ENCODE measurements at regions not wholly inside any gene's neighbourhood (a gene's known extent, or its start where the extent isn't known, plus 50 kb on each side); places are given as distances from the start of the nearest gene placed in this dataset.

DNA sequence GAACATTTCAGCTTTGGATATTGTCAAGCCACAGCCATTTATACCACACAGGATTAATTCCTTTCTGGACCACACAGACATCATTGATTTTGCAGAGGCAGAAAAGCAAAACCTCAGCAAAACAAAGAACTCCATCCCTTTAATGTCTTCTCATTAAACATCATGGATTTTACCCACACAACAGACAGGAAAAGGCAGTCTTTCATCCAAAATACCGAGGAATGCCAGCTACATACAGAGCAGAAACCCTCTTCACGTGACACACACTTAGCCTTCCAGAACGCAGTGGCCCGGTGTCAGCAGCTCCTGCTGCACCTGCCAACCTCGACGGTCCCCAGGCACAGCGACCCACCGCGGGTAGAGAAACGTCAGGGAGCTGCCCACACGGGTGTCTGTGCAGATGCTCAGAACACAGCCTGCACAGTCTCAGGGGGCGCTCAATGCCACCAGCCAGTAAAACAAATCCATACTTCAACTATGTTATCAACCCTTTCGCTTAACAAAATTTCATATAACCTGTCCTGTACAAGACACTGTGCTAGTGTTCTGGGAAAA lies 304.5 kb downstream of the EIPR1 start:
- H3K4me3 ChIP-seq = no peak overlapping the region
- TF ChIP-seq, protein P1, sequence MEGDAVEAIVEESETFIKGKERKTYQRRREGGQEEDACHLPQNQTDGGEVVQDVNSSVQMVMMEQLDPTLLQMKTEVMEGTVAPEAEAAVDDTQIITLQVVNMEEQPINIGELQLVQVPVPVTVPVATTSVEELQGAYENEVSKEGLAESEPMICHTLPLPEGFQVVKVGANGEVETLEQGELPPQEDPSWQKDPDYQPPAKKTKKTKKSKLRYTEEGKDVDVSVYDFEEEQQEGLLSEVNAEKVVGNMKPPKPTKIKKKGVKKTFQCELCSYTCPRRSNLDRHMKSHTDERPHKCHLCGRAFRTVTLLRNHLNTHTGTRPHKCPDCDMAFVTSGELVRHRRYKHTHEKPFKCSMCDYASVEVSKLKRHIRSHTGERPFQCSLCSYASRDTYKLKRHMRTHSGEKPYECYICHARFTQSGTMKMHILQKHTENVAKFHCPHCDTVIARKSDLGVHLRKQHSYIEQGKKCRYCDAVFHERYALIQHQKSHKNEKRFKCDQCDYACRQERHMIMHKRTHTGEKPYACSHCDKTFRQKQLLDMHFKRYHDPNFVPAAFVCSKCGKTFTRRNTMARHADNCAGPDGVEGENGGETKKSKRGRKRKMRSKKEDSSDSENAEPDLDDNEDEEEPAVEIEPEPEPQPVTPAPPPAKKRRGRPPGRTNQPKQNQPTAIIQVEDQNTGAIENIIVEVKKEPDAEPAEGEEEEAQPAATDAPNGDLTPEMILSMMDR (IDR thresholded peaks at IDR 0.05) = no peak
- TF ChIP-seq POLR2A (IDR thresholded peaks at IDR 0.05) = no peak
- no peaks in the 10 kb centered on the region for H3K36me3 ChIP-seq
- H3K4me1 ChIP-seq = no peaks in the 10 kb centered on the region
- no peak overlapping the region for H3K27ac ChIP-seq
- intact Hi-C loops (cut with DNase I; ENCODE audit: low total_unique reads) = no loop called here
- H3K9me3 ChIP-seq = no peaks in the 10 kb centered on the region
- H3K27me3 ChIP-seq = no peaks in the 10 kb centered on the region
- DNase-seq = no peak

DNA sequence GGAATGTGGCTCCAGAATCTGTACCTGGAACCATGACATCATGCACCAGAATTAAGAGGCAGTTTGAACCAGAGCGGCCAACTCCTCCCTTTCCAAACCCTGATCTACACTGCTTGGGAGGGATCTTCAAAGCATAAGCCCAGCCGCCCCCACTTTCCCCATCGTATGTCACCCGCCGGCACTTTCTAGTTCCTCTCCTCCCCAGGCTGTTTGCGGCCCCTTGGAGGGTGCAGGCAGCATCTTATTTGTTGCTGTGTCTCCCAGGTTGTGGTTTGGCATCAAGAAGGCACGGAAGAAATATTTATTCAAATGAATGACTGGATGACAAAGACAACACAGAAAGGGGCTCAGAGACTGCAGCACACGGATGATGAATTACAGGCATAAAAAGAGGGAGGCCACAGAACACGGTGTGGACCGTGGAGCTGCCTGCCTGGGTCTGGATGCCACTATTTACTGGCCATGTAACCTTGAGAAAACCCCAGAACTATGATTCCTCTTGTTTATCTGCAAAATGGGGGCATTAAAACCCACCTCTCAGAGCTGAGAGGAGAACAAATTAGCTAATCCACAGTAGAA lies 305.8 kb downstream of the EIPR1 start:
- H3K27me3 ChIP-seq = no peaks in the 10 kb centered on the region
- no peaks in the 10 kb centered on the region for H3K9me3 ChIP-seq
- DNase-seq = no peak
- no peak overlapping the region for H3K4me3 ChIP-seq
- TF ChIP-seq POLR2A (IDR thresholded peaks at IDR 0.05) = no peak
- TF ChIP-seq, protein P1 (IDR thresholded peaks at IDR 0.05) = no peak
- intact Hi-C loops (cut with DNase I; ENCODE audit: low total_unique reads) = no loop called here
- no peak overlapping the region for H3K27ac ChIP-seq
- no peaks in the 10 kb centered on the region for H3K4me1 ChIP-seq
- H3K36me3 ChIP-seq = no peaks in the 10 kb centered on the region

DNA sequence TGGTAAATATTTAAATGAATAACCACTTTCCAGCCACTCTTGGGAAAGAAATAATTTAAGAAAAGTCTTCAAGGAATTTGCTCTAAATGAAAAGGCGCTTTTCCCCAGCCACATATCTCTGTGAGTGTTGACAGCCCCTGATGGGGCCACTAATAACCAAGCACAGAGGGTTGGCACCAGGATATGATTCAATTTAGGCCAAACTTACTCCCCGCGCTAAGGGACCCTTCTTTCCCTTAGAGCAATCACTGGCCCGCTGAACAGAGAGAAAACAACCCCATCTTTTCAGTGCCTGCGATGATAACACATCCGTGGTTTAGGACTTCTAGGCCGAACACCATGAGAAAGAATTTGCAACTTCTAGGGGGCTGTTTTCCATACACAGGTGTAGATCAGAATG lies 310.8 kb downstream of the EIPR1 start:
- intact Hi-C loops (cut with DNase I; ENCODE audit: low total_unique reads) = no loop called here
- no peaks in the 10 kb centered on the region for H3K4me1 ChIP-seq
- no peaks in the 10 kb centered on the region for H3K9me3 ChIP-seq
- H3K27me3 ChIP-seq = no peaks in the 10 kb centered on the region
- H3K4me3 ChIP-seq = no peak overlapping the region
- H3K27ac ChIP-seq = no peak overlapping the region
- H3K36me3 ChIP-seq = no peaks in the 10 kb centered on the region
- TF ChIP-seq, protein P1 (IDR thresholded peaks at IDR 0.05) = no peak
- no peak for TF ChIP-seq POLR2A (IDR thresholded peaks at IDR 0.05)
- DNase-seq = no peak

DNA sequence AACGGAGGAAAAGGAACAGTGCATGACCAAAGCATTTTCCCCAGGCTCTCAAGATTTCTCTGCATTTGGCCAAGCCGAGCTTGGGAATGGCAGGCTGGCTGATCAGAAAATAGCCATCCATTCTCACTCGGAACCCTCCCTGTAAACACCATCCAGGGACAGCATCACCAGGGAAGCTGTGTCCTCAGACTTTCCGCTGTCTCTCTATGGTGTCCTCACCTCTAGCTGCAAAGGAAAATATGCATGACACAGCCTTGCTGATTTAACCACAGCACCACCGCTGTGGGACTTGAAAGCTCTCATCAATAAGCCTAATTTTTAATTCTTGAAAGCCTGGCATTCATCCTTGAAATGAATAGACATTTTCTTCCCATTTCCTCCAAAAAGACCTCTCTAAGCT lies 311.7 kb downstream of the EIPR1 start:
- Histone ChIP-seq H3K27me3 (no peaks in the 10 kb centered on the region), H3K9me3 (no peaks in the 10 kb centered on the region), H3K27ac (no peak overlapping the region), H3K4me3 (no peak overlapping the region), H3K4me1 (no peaks in the 10 kb centered on the region), H3K36me3 (no peaks in the 10 kb centered on the region)
- intact Hi-C loops (cut with DNase I; ENCODE audit: low total_unique reads) = no loop called here
- no peak for DNase-seq
- TF ChIP-seq, protein P1 (IDR thresholded peaks at IDR 0.05) = no peak
- no peak for TF ChIP-seq POLR2A (IDR thresholded peaks at IDR 0.05)

DNA sequence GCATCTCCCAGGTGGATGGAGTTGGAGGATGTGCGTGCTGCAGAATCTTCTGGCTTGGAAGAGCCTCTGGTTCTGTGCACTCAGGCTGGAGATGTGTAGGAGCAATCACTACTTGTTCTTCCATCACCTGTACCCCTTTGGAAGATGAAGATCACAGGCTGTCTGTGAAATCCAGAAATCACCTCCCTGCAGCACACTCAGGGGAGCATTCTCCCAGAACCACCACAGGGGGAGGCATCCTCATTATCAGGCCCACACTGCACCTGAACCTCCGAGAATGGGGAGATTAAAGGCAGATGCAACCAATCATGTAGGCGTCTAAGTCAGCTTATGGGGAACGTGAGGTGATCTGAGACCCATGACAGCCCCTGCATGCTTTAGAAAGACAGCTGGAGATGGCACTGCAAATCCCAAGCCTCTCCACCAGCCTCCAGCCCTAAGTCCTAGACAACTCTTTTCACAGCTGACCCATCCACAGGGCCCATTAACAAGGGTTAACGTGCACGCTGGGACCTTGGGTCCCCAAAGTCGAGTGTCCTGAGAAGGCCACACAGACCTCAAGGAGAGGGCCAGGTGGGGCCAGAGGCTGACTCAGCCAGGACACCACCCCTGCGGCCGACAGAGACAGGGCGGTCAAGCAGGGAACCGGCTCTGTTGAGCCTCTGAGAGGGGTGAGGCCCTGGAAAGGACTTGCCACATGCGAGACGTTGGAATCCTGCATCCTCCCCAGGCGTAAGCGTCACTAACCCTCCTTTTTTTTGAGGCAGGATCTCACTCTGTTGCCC lies 314.9 kb downstream of the EIPR1 start:
- H3K9me3 ChIP-seq = no peaks in the 10 kb centered on the region
- H3K4me3 ChIP-seq = no peak overlapping the region
- no peaks in the 10 kb centered on the region for H3K27me3 ChIP-seq
- H3K36me3 ChIP-seq = no peaks in the 10 kb centered on the region
- intact Hi-C loops (cut with DNase I; ENCODE audit: low total_unique reads) = no loop called here
- H3K4me1 ChIP-seq = no peaks in the 10 kb centered on the region
- no peak for DNase-seq
- H3K27ac ChIP-seq = no peak overlapping the region
- no peak for TF ChIP-seq POLR2A (IDR thresholded peaks at IDR 0.05)
- TF ChIP-seq, protein P1 (IDR thresholded peaks at IDR 0.05) = no peak

All from uterus (tissue), 3 donors.